Stimulated activated CD4-positive, alpha-beta T cell treated with anti-CD3 and anti-CD28 coated beads, Interleukin-4, amount 100 ng/mL, for 24 hours (primary cell): ENCODE measurements at regions not wholly inside any gene's neighbourhood (a gene's known extent, or its start where the extent isn't known, plus 50 kb on each side); places are given as distances from the start of the nearest gene placed in this dataset.

Experiments used
- DNase-seq: peaks from one replicate; pipeline ENCODE4 v3.0.0-alpha.2; 2020

GRCh38 chr2:157194097-157194688 lies 63.3 kb upstream of the GALNT5 start:
- DNase-seq = peak; percentile 12

- no peak for DNase-seq
Measured at GRCh38 chr2:157194844-157195243, 62.7 kb upstream of the GALNT5 start.

GRCh38 chr2:157196956-157197355 lies 60.5 kb upstream of the GALNT5 start:
- DNase-seq = no peak

- DNase-seq = no peak
Measured at GRCh38 chr2:157197848-157198247, 59.7 kb upstream of the GALNT5 start.

GRCh38 chr2:157203651-157204050 lies 53.9 kb upstream of the GALNT5 start:
- no peak for DNase-seq

- no peak for DNase-seq
Measured at GRCh38 chr2:157204401-157204800, 53.1 kb upstream of the GALNT5 start.

- no peak for DNase-seq
Measured at GRCh38 chr2:157206916-157207315, 50.6 kb upstream of the GALNT5 start.
